Activated CD4-positive, alpha-beta T cell treated with anti-CD3 and anti-CD28 coated beads, Interleukin-2, amount 50 U/mL, for 1 hour (primary cell): ENCODE measurements at regions not wholly inside any gene's neighbourhood (a gene's known extent, or its start where the extent isn't known, plus 50 kb on each side); places are given as distances from the start of the nearest gene placed in this dataset.
"Not testable (repeated sequence)": the region's sequence is repeated elsewhere in the genome, so short reads cannot be mapped to it uniquely, and the experiment has no call there.

Experiments
- DNase-seq: peaks from one replicate; pipeline ENCODE4 v3.0.0-alpha.2; 2020

- not testable (repeated sequence) for DNase-seq
Observed at GRCh38 chr13:18628928-18629327, 552.7 kb downstream of the TUBA3C start.

DNA sequence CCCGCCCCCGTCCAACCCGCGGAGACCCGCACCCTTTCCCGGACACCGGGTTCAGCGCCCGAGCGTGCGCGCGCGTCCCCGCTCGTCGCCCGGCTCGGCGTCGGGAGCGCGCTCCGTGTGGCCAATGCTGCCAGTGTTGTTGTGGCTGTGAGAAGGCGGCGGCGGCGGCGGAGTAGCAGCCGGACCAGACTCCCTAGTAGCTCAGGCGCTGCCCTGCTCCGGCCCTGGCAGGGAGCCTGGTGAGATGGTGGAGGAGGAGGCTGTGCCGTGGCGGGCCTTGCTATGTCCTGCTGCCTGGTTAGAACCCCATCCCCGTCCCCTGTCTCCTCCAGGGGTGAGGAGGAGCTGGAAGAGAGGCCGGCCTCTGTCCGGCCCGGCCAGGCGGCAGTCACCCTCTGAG, 553.2 kb downstream of the TUBA3C start:
- no peak for DNase-seq

DNA sequence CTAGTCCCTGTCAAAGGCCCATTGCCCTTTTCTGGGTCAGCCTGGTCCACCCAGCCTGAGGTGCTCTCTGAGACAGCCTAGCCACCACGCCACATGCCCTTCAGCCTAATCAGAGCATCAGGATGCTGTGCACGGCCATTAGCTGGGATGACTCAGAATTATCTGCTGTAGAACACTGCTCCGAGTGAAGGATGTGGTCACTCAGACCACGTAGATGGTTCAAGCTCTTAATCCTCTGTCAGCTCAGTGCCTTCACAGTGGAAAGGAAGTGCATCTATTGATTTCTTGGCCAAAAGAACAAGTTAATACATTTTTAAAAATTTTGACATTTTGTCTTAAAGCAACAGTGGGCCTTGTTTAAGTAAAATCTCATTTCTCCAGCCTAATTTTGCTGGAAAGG, 557.6 kb downstream of the TUBA3C start:
- not testable (repeated sequence) for DNase-seq

GRCh38 chr13:18618442-18618841, 563.2 kb downstream of the TUBA3C start:
- not testable (repeated sequence) for DNase-seq

- not testable (repeated sequence) for DNase-seq
Observed at GRCh38 chr13:18610476-18610875, 571.1 kb downstream of the TUBA3C start.

GRCh38 chr13:18609371-18609770, 572.3 kb downstream of the TUBA3C start:
- not testable (repeated sequence) for DNase-seq

- DNase-seq, result not testable (repeated sequence)
Observed at GRCh38 chr13:18608851-18609250, 572.8 kb downstream of the TUBA3C start.

GRCh38 chr13:18600366-18600765, 581.3 kb downstream of the TUBA3C start:
- not testable (repeated sequence) for DNase-seq

- not testable (repeated sequence) for DNase-seq
Observed at GRCh38 chr13:18599791-18600211, 581.8 kb downstream of the TUBA3C start.

DNA sequence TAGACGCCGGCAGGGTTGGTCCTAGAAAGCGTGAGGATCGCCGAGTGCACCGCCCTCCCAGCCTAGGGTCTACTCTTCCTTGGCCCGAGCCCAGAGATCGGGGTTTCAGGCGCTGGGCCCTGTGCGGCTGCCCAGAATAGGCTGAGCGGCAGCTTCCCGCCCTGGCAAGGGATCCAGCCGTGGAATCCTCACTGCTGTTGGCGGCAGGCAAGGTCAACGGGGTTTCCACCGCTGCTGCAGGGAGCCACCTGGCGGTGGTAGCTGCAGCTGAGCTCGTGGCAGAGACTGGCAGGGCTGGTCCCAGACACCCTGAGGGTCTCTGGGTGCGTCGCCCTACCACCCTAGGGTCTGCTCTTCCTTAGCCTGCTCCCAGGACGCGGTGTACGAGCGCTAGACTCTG, 583.1 kb downstream of the TUBA3C start:
- DNase-seq, result not testable (repeated sequence)

DNA sequence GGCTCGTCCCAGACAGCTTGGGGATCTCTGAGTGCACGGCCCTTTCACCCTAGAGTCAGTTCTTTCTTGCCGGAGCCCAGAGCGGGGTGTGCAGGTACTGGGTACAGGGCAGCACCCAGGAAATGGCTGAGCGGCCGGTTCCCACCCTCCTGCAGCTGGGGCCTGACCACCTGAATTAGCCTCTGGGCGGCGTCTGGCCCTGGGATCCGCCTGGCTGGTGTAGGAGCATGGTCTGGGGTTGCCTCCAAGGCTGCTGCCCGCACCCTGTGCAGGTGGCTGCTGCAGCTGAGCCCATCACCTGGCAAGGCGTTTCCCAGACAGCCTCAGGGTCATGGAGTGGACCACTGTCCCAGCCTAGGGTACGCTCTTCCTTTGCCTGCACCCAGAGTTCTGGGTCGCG, 583.7 kb downstream of the TUBA3C start:
- DNase-seq, result not testable (repeated sequence)

DNA sequence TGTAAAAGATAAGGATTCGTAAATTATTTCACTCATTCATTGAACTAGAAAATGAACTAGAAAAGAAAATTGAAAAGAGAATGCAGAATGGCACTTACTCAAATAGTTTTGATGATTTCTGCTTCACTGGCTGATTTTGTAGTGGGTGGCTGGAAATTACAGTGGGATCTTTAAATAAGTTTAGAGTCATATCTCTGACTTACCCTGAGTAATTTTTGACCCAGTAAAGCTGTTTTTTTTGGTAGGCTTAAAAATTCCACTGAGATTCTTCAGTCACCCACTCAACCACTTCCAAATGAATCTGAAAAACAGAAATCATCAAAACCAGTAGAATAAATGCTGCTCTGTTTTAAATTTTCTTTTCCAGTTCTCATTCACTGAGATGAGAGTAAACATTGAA, 604.5 kb downstream of the TUBA3C start:
- not testable (repeated sequence) for DNase-seq

DNA sequence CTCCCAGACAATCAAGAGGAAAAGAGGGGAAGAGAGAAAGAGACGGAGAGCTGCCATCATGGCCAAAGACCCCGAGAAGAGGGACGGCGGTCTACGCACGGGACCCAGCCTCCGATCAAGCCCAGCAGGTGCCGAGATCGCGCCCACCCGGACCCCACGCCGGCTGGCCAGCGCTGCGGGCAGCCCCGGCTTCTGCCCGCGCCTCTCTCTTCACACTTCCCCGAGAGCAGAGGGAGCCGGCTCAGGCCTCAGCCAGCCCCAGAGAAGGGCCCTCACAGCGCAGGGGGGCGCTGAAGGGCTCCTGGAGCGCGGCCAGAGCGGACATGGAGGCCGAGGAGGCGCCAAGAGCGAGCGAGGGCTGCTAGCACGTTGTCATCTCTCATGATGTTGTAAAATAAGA, 613.7 kb downstream of the TUBA3C start:
- DNase-seq, result not testable (repeated sequence)
